HG02884 (cell line): ENCODE measurements at regions not wholly inside any gene's neighbourhood (a gene's known extent, or its start where the extent isn't known, plus 50 kb on each side); places are given as distances from the start of the nearest gene placed in this dataset.

Source experiments
- ATAC-seq: cut with Tn5 transposase; IDR thresholded peaks from one replicate; pipeline ENCODE4 v1.9.1; 2021; ENCODE audit warnings: mild to moderate bottlenecking, moderate library complexity; ENCODE audit not compliant: unreplicated experiment

DNA sequence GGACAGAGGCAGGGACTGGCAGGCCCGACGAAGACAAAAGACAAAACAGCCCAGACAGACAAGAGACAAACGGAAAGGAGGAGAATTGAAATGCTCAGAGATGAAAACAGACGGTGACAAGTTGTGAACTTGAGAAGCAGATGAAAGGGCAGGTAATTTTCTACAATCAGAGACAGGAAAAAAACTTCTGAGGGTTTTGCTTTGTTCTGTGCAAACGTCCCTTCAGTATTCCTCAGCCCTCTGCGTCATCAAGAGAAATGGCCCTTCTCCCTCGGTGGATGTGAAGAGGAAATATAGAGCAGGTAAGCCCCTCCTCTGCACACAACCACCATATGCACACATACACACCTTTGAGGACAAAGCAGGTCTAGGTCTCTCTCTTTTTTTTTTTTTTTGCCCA is 206.6 kb downstream of the UACA start:
- no peak for ATAC-seq

- no peak for ATAC-seq
Measured at GRCh38 chr15:70556151-70556741, 207.1 kb downstream of the UACA start.

DNA sequence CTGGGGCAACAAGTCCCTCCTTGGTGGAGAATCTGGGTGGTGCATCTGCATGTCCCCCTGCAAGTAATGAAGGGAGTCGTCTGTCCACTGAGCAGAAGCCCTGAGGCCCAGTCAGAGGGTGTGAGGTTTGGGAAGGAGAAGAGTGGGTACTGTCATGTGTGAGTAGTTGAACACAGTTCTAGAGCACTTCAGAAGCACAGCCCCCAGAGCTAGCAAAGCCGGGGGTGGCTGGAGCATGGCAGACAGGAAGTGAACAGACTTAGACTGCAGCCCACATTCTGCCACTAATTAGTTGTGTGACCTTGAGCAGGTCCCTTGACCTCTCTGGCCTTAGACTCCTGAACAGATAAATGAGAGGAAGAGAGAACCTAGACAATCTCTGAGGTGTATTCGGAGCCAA is 207.6 kb downstream of the UACA start:
- ATAC-seq = no peak

GRCh38 chr15:70547846-70548487 is 215.4 kb downstream of the UACA start:
- no peak for ATAC-seq

GRCh38 chr15:70545526-70545925 is 217.8 kb downstream of the UACA start:
- ATAC-seq = no peak

DNA sequence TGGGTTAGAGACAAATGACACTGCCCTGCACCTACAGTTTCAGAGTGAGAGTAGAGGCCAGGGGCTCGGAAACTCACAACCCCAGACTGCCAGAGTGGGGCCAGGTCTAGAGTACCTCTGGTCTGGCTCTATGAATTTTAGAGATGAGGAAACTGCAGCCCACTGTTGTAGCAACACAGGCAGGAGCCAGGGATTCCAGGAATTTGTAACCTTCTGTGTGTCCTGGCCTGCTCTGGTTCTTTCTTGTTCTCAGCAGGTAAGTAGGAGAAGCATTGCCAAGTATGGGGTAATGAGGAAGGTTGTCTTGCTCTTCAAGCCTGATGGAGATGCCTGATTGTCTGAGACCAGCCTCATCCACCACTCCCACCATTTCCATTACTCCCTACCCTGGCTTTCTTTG is 221.8 kb downstream of the UACA start:
- no peak for ATAC-seq

GRCh38 chr15:70539912-70540530 is 223.3 kb downstream of the UACA start:
- no peak for ATAC-seq

DNA sequence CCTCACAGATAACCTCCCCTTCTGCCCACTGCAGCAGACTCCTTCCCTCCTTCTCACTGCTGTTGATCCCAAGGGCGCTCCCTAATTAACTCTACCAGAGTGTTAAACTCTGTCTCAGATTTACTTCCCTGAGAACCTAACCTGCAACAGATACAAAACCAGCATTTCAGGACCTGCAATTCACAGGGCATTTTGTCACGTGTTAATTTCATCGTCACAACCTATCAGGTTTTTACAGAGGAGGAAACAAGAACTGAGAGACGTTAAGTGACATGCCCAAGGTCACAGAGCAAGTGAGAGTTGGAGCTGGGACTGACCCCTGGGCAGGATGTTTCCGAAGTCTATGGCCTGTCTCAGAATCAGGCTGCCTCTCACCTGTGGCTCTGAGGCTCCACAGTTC is 223.9 kb downstream of the UACA start:
- no peak for ATAC-seq

DNA sequence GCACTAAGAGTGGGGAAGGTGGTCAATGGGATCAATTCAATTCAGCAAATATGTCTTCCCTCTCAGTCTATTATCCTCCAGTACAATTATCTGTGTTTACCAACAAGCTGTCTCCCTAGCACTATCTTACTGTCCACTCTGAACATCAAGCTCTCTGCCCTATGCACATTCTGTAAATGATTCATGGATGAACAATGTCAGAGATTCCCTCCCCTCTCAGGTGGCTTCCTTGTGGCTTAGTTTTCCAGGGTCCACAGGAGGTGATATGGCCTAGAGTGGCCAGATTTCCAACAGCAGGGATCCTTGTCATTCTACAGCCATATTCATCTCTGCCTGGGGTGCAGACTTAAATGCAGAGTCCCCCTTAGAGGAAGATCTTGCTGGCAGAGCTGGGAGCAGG is 225.1 kb downstream of the UACA start:
- no peak for ATAC-seq

DNA sequence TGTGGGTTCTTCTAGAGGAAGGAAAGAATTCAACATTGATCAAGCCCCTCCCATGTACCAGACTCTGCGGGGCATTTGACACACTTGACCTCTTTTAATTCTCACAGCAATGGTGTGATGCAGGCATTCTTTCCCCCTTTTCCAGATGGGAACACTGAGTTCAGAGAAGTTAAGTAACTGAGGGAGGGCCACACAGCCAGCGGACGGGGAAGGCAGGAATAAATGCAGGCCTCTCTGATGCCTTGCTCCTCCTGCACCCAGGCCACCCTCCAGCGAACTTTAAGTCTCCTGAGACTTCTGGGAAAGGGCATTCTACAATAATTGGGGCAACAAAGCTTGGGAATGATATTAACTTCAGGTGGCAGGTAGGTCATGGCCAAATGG is 227.4 kb downstream of the UACA start:
- no peak for ATAC-seq

- ATAC-seq = no peak
Measured at GRCh38 chr15:70535071-70535954, 228.0 kb downstream of the UACA start.

DNA sequence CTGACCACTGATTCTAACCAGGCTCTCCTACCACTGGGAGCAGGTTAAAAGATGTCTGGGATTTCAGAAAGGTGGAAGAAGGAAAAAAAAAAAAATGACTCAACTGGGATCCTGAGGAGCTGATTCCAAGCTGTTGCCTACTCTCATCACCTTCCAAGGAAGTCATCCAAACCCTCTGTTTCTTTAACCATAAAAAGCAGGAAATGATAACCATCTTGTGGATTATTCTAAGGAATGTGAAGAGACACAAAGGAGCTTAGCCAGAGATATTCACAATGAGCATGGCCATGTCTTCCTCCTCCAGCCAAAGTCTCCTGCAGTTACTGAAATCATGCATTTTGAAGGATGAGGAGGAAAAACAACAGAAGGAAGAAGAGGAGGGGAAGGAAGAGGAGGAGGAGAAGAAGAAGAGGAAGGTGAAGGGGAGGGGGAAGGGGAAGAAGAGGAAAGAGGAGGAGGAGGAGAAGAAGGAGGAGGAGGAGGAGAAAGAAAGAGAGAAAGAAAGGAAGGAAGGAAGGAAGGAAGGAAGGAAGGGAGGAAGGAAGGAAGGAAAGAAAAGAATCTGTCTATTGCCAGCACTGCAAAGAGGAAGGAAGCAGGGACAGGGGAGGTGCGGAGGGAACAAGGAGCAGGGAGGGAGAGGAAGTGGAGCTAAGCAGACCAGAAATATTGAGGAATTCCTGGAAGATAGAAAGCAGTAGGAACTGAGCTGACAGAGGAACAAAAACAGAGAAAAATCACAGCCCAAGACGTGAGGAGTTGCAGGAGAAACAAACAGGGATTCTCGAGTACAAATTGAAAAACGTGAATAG is 229.2 kb downstream of the UACA start:
- ATAC-seq = no peak

DNA sequence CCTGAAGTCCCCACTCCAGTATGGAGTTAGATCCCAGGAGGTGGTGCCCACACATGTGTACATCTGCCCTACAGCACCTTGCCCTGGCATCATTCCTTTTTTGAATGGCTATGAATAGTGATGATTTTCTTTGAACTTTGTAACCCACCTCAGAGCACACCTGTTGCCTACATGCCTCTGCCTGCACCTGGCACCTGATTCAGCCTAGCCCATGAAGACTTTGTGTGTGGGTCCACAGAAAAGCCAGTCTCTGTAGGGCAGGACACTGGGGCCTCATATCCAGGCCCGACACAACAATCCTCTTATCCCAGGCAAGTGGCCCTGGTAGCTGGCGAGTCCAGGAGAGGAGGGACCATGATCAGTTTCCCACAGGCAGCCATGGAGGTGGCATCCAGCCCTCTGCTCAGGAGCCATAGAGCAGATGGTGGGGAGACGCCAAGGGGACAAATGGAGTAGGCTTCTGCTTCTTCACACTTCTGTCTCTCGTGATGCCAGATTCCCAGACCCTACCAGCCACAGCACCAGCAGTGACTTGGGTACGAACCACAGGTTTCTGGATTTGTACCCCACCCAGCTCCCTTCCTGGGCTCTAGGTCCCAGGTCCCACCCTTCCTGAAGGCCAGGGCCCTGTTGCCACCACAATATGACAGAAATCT is 230.7 kb downstream of the UACA start:
- no peak for ATAC-seq

GRCh38 chr15:70531576-70531975 is 231.8 kb downstream of the UACA start:
- no peak for ATAC-seq

GRCh38 chr15:70530906-70531305 is 232.5 kb downstream of the UACA start:
- no peak for ATAC-seq

GRCh38 chr15:70530503-70530902 is 232.9 kb downstream of the UACA start:
- ATAC-seq = no peak

- no peak for ATAC-seq
Measured at GRCh38 chr15:70530017-70530499, 233.3 kb downstream of the UACA start.

DNA sequence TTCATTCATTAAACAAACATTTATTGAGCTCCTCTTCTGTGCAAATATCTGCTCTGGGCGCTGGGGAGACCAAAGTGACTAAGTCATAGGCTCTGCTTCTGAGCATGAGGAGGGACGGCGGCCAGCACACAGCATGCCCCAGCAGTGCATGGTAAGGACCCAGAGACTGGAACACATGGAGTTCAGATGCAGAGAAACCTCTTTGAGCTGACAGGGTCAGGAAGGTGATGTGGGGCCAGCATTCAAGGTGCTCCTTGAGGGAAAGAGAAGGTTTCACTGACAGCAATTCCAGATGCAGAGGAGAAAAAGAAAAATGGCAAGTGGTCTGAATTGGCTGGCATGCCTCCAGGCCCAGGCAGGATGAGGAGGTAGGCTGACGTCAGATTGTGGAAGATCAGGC is 234.5 kb downstream of the UACA start:
- no peak for ATAC-seq

GRCh38 chr15:70528270-70528706 is 235.1 kb downstream of the UACA start:
- ATAC-seq = no peak

DNA sequence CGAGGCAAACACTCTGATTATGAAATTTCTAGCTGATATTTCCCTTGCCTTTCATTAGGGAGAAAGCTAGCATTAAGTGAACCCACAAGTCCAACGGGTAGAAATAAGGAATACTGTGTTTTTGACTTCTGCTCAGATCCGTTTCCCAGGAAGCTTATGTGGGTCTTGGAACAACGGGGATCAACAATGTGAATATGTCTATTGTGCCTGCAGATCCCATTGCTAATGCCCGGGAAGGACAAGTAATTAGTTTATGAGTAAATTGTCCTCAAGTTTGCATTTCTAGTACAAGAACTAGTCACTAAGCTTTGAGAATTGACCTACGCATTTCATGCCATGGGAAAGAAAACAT is 236.4 kb downstream of the UACA start:
- ATAC-seq = no peak
